Progenitor cell of endocrine pancreas (in vitro differentiated cells): ENCODE measurements at regions not wholly inside any gene's neighbourhood (a gene's known extent, or its start where the extent isn't known, plus 50 kb on each side); places are given as distances from the start of the nearest gene placed in this dataset.

Source experiments
- DNase-seq: peaks from one replicate; pipeline ENCODE4 v3.0.0; 2021; ENCODE audit warnings: low spot score; ENCODE audit not compliant: unreplicated experiment
- H3K27ac Mint-ChIP-seq: 2 replicates; pipeline ENCODE4 v1.8.0; 2021; ENCODE audit warnings: mild to moderate bottlenecking, moderate library complexity, mixed read lengths
- H3K27me3 Mint-ChIP-seq: 2 replicates; pipeline ENCODE4 v1.8.0; 2021; ENCODE audit warnings: mixed read lengths
- H3K36me3 Mint-ChIP-seq: 2 replicates; pipeline ENCODE4 v1.8.0; 2022; ENCODE audit warnings: mixed read lengths; ENCODE audit not compliant: insufficient read depth
- H3K4me1 Mint-ChIP-seq: 2 replicates; pipeline ENCODE4 v1.8.0; 2021; ENCODE audit warnings: low read depth, mixed read lengths
- H3K4me3 Mint-ChIP-seq: 2 replicates; pipeline ENCODE4 v1.8.0; 2021; ENCODE audit warnings: low read depth, mild to moderate bottlenecking, moderate library complexity, mixed read lengths
- H3K9me3 Mint-ChIP-seq: 2 replicates; pipeline ENCODE4 v1.8.0; 2021; ENCODE audit warnings: low read depth, mixed read lengths
- TF ChIP-seq, protein P1 (sequence below): fragments of 200-600 bp; sonication (generic); IDR thresholded peaks from one replicate; pipeline ENCODE4 v1.5.0; 2021; ENCODE audit warnings: antibody characterized with exemption, mild to moderate bottlenecking; ENCODE audit not compliant: unreplicated experiment

DNA sequence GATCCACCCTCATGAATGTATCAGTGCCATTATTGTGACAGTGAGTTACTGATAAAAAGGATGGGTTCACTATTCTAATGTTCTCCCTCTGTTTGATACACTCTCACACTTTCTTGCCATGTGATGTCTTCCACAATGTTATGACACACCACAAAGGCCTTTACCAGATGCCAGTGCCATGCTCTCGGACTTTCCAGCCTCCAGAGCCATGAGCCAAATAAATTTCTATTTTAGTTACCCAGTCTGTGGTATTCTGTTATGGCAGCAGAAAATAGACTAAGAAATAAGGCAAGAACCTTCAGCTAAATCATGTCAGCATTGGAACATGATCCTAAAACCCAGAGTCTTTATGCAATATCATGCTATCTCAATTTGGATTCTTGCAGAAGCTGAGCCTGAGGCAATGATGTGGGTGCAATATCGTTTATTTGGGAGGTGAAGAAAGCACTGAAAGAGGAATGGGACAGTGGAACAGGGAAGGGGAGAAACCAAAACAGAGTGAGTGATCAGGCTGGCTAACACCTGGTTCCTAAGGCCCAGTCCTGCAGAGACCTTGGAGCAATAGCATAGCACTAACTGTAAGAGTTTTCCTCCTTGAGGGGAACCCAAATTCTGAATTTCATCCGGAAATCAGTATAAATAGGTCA lies 130.4 kb upstream of the LRFN2 start:
- Mint-ChIP-seq H3K9me3 (no peaks in the 10 kb centered on the region), H3K4me3 (no peak overlapping the region), H3K36me3 (no peaks in the 10 kb centered on the region), H3K27ac (no peak overlapping the region), H3K27me3 (peaks cover 44% of the 10 kb centered on the region), H3K4me1 (peaks cover 37% of the 10 kb centered on the region)
- TF ChIP-seq, protein P1, sequence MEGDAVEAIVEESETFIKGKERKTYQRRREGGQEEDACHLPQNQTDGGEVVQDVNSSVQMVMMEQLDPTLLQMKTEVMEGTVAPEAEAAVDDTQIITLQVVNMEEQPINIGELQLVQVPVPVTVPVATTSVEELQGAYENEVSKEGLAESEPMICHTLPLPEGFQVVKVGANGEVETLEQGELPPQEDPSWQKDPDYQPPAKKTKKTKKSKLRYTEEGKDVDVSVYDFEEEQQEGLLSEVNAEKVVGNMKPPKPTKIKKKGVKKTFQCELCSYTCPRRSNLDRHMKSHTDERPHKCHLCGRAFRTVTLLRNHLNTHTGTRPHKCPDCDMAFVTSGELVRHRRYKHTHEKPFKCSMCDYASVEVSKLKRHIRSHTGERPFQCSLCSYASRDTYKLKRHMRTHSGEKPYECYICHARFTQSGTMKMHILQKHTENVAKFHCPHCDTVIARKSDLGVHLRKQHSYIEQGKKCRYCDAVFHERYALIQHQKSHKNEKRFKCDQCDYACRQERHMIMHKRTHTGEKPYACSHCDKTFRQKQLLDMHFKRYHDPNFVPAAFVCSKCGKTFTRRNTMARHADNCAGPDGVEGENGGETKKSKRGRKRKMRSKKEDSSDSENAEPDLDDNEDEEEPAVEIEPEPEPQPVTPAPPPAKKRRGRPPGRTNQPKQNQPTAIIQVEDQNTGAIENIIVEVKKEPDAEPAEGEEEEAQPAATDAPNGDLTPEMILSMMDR: no peak
- no peak for DNase-seq

GRCh38 chr6:40715570-40716403 lies 128.6 kb upstream of the LRFN2 start:
- Mint-ChIP-seq H3K4me1 (peaks cover 45% of the 10 kb centered on the region), H3K27ac (peak overlapping the region; percentile 48), H3K27me3 (peaks cover 40% of the 10 kb centered on the region), H3K9me3 (no peaks in the 10 kb centered on the region), H3K4me3 (no peak overlapping the region), H3K36me3 (no peaks in the 10 kb centered on the region)
- no peak for DNase-seq
- TF ChIP-seq, protein P1: no peak

DNA sequence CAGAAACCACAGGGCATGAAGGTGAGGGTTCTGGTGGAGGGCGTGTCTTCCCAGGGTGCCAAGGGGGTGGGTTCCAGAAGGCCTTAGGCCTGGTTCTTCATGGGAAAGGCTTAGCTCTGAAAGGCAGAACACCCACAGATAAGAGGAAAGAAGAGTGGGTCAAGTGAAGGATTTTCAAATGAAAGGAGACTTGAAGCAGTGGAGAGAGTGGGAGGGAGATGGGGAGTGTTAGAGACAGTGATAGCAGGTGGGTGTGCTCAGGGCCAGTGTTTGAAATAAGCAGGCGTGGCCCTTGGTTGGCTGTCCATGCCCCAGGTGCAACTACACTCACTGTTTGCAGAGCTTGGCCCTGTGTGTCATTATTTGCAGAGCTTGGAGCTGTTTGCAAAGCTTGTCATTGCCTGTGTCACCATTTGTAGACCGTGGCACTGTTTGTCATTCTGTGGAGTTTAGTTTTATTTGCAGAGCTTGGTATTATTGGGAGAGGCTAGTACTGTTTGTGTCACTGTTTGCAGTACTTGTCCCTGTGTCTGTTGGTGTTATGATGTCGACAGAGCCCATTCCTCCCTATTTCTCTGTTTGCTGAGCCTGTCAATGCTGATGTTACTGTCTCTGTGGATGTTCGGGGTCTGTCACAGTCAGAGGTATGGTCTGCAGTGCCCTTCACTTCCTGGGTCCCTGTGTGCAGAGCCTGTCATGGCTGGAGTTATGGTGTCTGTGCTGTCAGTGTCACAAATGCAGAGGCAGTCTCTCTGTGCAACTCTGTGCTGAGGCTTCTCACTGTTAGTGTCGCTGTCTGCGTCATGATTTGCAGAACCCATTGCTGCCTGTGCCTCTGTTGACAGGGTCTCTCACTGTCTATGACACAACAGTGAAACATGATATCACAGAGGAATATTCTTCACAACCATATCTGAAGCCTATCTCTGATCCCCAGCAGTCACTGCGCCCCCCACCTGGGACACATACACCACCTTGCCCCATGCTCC lies 127.7 kb upstream of the LRFN2 start:
- TF ChIP-seq, protein P1: no peak
- H3K9me3 Mint-ChIP-seq: no peaks in the 10 kb centered on the region
- H3K36me3 Mint-ChIP-seq: no peaks in the 10 kb centered on the region
- H3K4me1 Mint-ChIP-seq: peaks cover 47% of the 10 kb centered on the region
- DNase-seq: no peak
- peak overlapping the region; percentile 75 for H3K27ac Mint-ChIP-seq
- peaks cover 32% of the 10 kb centered on the region for H3K27me3 Mint-ChIP-seq
- H3K4me3 Mint-ChIP-seq: no peak overlapping the region

DNA sequence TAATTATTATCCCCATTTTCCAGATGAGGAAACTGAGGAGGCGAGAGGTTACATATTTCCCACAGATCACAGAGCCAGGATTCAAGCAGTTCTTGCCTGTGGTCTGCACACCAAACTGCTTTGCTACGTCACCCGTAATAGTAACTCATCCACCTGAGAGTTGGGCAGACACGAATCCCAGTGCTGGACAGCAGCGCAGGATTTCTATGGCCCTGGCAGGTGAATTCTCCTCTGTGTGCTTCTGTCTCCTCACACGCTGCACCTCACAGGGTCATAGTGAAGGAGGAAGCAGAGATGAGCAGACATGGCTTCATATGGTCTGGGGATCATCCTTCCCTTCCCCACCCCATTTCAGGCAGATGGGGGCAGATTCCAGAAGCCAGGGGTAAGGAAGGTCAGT lies 127.0 kb upstream of the LRFN2 start:
- H3K4me3 Mint-ChIP-seq: no peak overlapping the region
- no peaks in the 10 kb centered on the region for H3K36me3 Mint-ChIP-seq
- H3K9me3 Mint-ChIP-seq: no peaks in the 10 kb centered on the region
- DNase-seq: no peak
- H3K27me3 Mint-ChIP-seq: peaks cover 25% of the 10 kb centered on the region
- peaks cover 41% of the 10 kb centered on the region for H3K4me1 Mint-ChIP-seq
- TF ChIP-seq, protein P1: no peak
- H3K27ac Mint-ChIP-seq: peak overlapping the region; percentile 75
